ENCODE measurements at regions not wholly inside any gene's neighbourhood (a gene's known extent, or its start where the extent isn't known, plus 50 kb on each side); places are given as distances from the start of the nearest gene placed in this dataset.

DNA sequence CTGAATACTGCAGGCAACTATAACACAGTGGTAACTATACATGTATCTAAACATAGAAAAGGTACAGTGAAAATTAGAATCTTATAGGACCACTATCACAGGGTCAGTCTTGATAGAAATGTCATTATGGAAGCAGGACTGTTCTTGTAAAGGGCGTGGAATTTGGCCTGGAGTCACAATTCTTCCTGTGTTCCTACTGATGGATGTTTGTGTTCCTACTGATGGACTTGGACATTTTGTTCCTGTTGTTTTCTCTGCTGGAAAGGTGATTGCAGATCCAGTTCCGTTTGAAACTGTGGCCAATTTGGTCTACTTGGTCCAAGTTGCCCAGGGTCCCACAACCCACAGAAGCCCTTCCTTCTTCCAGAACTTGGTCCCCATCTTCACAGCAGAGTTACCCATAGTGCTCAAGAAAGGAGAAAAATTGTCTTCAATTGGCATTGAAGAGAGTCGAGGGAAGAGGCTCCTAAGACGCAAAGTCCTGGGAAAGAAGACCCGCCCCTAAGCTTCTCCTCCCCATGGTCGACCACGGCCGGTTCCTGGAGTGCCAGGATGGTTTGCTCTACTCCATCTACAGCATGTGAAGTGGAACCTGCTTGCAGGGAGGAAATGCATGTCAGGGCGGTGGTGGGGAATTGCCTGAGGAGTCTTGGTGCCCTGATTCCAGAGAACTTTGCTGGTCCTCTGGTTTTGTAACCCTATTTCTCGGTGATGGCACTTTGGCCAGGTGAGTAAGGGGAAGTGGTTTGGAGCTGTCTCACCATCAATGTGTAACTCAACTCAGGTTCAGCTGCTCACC lies 102.8 kb upstream of the RAB12 start:
- Histone ChIP-seq H3K27me3 (ENCODE audit: insufficient read depth in 3 of 3, low read length in 2 of 3) (no peaks in the 10 kb centered on the region), H3K4me3 (no peak overlapping the region), H3K36me3 (ENCODE audit: insufficient read depth in 1 of 2, low read depth in 1 of 2) (no peaks in the 10 kb centered on the region), H3K9me3 (no peaks in the 10 kb centered on the region), H3K4me1 (peaks cover 9% of the 10 kb centered on the region), H3K27ac (no peak overlapping the region)
- TF ChIP-seq, protein P1, sequence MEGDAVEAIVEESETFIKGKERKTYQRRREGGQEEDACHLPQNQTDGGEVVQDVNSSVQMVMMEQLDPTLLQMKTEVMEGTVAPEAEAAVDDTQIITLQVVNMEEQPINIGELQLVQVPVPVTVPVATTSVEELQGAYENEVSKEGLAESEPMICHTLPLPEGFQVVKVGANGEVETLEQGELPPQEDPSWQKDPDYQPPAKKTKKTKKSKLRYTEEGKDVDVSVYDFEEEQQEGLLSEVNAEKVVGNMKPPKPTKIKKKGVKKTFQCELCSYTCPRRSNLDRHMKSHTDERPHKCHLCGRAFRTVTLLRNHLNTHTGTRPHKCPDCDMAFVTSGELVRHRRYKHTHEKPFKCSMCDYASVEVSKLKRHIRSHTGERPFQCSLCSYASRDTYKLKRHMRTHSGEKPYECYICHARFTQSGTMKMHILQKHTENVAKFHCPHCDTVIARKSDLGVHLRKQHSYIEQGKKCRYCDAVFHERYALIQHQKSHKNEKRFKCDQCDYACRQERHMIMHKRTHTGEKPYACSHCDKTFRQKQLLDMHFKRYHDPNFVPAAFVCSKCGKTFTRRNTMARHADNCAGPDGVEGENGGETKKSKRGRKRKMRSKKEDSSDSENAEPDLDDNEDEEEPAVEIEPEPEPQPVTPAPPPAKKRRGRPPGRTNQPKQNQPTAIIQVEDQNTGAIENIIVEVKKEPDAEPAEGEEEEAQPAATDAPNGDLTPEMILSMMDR (IDR thresholded peaks at IDR 0.05) = no peak
- intact Hi-C loops (cut with DNase I) = no loop called here
- no peak for ATAC-seq
- no peak for DNase-seq
- WGBS, 3 donors = 86 to 91% (median 91%) methylated on average over 10 of the region's 10 CpGs

DNA sequence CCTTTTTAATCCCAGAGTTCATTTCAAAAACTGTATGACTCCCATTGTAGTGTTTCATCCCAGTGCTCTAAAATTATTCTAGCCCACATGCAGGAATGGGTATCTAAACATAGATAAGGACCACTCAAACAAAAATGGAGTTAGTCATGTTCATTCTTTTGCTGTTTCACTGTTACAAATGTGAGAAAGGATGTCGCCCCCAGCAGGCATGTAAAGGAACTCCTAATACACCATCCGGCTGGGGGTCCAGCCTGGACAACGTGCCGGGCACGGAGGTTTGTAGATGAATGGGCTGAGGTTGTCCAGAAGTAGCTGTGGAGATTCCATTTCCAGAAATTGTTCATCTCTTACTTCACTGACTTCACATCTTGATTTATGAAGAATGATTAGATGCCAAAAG lies 101.9 kb upstream of the RAB12 start:
- Histone ChIP-seq H3K27me3 (ENCODE audit: insufficient read depth in 3 of 3, low read length in 2 of 3) (no peaks in the 10 kb centered on the region), H3K36me3 (ENCODE audit: insufficient read depth in 1 of 2, low read depth in 1 of 2) (no peaks in the 10 kb centered on the region), H3K9me3 (no peaks in the 10 kb centered on the region), H3K27ac (no peak overlapping the region), H3K4me1 (peaks cover 9% of the 10 kb centered on the region), H3K4me3 (no peak overlapping the region)
- 30 to 34% (median 33%) methylated on average over 5 of the region's 5 CpGs for WGBS, 3 donors
- no peak for ATAC-seq
- TF ChIP-seq, protein P1 (IDR thresholded peaks at IDR 0.05) = no peak
- no peak for DNase-seq
- intact Hi-C loops (cut with DNase I) = no loop called here

DNA sequence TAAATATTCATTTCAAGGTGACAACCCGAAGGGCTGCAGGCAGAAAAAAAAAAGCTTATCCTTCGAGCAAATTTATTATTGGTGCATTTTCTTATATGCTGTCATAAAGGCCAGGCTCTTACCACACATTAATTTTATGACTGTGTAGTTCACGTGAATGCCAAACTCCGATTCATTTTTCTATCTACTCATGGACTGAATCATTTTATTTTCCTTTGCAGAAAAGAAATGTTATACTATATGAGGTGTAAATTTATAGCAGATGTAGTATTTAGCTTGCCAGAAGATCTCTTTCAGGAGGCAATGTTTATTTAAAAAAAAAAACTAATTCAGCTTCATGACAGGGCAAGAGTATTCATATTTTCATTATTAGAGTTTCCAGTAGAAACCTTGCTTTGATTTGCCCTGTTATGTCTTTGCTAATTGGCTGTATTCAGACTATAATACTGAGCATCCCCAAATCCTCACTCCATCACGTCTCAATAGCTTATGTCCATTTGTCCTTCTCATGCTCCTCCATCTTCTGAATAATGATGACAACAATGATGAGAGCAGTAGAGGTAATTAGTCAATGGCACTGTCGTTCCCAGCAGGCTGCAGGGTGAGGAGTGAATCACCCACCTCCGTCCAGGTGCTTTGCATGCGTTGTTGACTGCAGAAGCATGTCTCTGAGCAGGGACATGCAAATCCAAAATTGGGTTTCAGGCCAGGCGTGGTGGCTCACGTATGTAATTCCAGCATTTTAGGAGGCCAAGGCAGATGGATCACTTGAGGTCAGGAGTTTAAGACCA lies 101.1 kb upstream of the RAB12 start:
- Histone ChIP-seq H3K4me1 (peaks cover 7% of the 10 kb centered on the region), H3K36me3 (ENCODE audit: insufficient read depth in 1 of 2, low read depth in 1 of 2) (no peaks in the 10 kb centered on the region), H3K9me3 (no peaks in the 10 kb centered on the region), H3K27me3 (ENCODE audit: insufficient read depth in 3 of 3, low read length in 2 of 3) (no peaks in the 10 kb centered on the region), H3K27ac (no peak overlapping the region), H3K4me3 (no peak overlapping the region)
- DNase-seq (no peak), ATAC-seq (no peak)
- 60 to 70% (median 69%) methylated on average over 10 of the region's 10 CpGs for WGBS, 3 donors
- intact Hi-C loops (cut with DNase I) = no loop called here
- TF ChIP-seq, protein P1 (IDR thresholded peaks at IDR 0.05) = no peak

DNA sequence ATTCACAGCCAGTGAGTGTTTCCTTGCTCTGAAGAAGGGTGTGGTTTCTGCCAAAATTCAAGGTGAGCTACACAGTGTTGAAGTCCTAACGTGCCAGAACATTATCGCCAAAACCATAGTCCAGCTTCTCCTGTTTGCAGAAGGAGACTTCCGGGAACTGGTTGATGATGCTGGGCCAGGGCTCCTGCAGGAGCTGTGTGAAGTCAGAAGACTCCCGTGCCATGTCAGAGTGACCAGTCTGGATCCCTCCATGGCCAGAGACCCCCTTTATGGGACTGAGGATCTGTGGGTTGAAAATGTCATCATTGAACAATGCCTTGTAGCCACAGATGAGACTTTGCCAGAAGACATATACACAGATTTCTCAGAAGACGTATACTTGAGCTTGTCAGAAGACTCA lies 96.0 kb upstream of the RAB12 start:
- Histone ChIP-seq H3K4me3 (no peak overlapping the region), H3K36me3 (ENCODE audit: insufficient read depth in 1 of 2, low read depth in 1 of 2) (no peaks in the 10 kb centered on the region), H3K4me1 (no peaks in the 10 kb centered on the region), H3K27ac (no peak overlapping the region), H3K9me3 (no peaks in the 10 kb centered on the region), H3K27me3 (ENCODE audit: insufficient read depth in 3 of 3, low read length in 2 of 3) (peaks cover 0 to 2% (median 0%) of the 10 kb centered on the region in 3 donors)
- WGBS, 3 donors = 93 to 94% (median 94%) methylated on average over 5 of the region's 5 CpGs
- TF ChIP-seq, protein P1 (IDR thresholded peaks at IDR 0.05) = no peak
- ATAC-seq = no peak
- no peak for DNase-seq
- intact Hi-C loops (cut with DNase I) = no loop called here

Measured in psoas muscle (tissue), 7 donors.